Liver (tissue), 8 donors: ENCODE measurements at regions not wholly inside any gene's neighbourhood (a gene's known extent, or its start where the extent isn't known, plus 50 kb on each side); places are given as distances from the start of the nearest gene placed in this dataset.
"Not testable (repeated sequence)": the region's sequence is repeated elsewhere in the genome, so short reads cannot be mapped to it uniquely, and the experiment has no call there.

ENCODE experiments used
- DNase-seq: peaks from one replicate; pipeline ENCODE4 v3.0.0-alpha.2; 2017; ENCODE audit warnings: low spot score
- H3K27ac ChIP-seq, 2 donors: one replicate each; pipeline ENCODE4 v1.7.0; 2013; ENCODE audit warnings: inconsistent platforms in 2 of 2, low read length in 2 of 2, control low read depth in 1 of 2, low read depth in 1 of 2, mild to moderate bottlenecking in 1 of 2
- H3K27me3 ChIP-seq, 4 donors: one replicate each; pipeline versions ENCODE4 v1.6.1 to v1.7.0; 2013; ENCODE audit warnings: low read length in 3 of 4, inconsistent platforms in 1 of 4, mild to moderate bottlenecking in 1 of 4, moderate library complexity in 1 of 4; ENCODE audit not compliant: control insufficient read depth in 4 of 4, insufficient read depth in 4 of 4
- H3K36me3 ChIP-seq, 4 donors: one replicate each; pipeline versions ENCODE4 v1.6.1 to v1.7.0; 2013; ENCODE audit warnings: low read length in 3 of 4, mild to moderate bottlenecking in 3 of 4, low read depth in 1 of 4, moderate library complexity in 1 of 4; ENCODE audit not compliant: control insufficient read depth in 4 of 4, insufficient read depth in 3 of 4
- H3K4me1 ChIP-seq, 4 donors: one replicate each; pipeline versions ENCODE4 v1.6.1 to v1.7.0; 2013; ENCODE audit warnings: low read length in 3 of 4, mild to moderate bottlenecking in 3 of 4, moderate library complexity in 1 of 4; ENCODE audit not compliant: control insufficient read depth in 4 of 4, insufficient read depth in 4 of 4
- H3K4me3 ChIP-seq, 3 donors: one replicate each; pipeline versions ENCODE4 v1.6.1 to v1.7.0; 2013; ENCODE audit warnings: low read length in 3 of 3, control low read depth in 1 of 3, low read depth in 1 of 3, mild to moderate bottlenecking in 1 of 3
- H3K9ac ChIP-seq, 2 donors: one replicate each; pipeline ENCODE4 v1.7.0; 2013; ENCODE audit warnings: low read length in 2 of 2, mild to moderate bottlenecking in 2 of 2, moderate library complexity in 2 of 2, control low read depth in 1 of 2, low read depth in 1 of 2
- H3K9me3 ChIP-seq, 4 donors: one replicate each; pipeline versions ENCODE4 v1.6.1 to v1.7.0; 2013; ENCODE audit warnings: low read length in 3 of 4; ENCODE audit not compliant: control insufficient read depth in 4 of 4
- ATF3 ChIP-seq: IDR thresholded peaks from 2 replicates; pipeline ENCODE4 v1.6.1; 2016; ENCODE audit warnings: antibody characterized with exemption
- CTCF ChIP-seq: fragments of 150-350 bp; IDR thresholded peaks from 2 replicates; pipeline ENCODE4 v1.5.1; 2017; ENCODE audit warnings: improper control_type of control experiment, low read depth, low read length; ENCODE audit not compliant: missing input control
- EGR1 ChIP-seq, 2 donors: IDR thresholded peaks; 2 replicates each; pipeline ENCODE4 v1.6.1; 2016 to 2018; ENCODE audit warnings: antibody characterized with exemption in 2 of 2, low read depth in 2 of 2
- FOXA1 ChIP-seq: IDR thresholded peaks from 2 replicates; pipeline ENCODE4 v1.6.1; 2016; ENCODE audit warnings: antibody characterized with exemption
- FOXA2 ChIP-seq: IDR thresholded peaks from 2 replicates; pipeline ENCODE4 v1.6.1; 2016; ENCODE audit warnings: antibody characterized with exemption
- GABPA ChIP-seq, 2 donors: IDR thresholded peaks in 1 of 2; conservative IDR thresholded peaks in 1 of 2; 2 replicates each; pipeline ENCODE4 v1.6.1; 2016; ENCODE audit warnings: antibody characterized with exemption in 2 of 2, mild to moderate bottlenecking in 1 of 2, moderate library complexity in 1 of 2
- HNF4A ChIP-seq, 2 donors: conservative IDR thresholded peaks; 2 replicates each; pipeline ENCODE4 v1.6.1; 2016; ENCODE audit warnings: antibody characterized with exemption in 2 of 2, mild to moderate bottlenecking in 2 of 2
- HNF4G ChIP-seq: IDR thresholded peaks from 2 replicates; pipeline ENCODE4 v1.6.1; 2016; ENCODE audit warnings: antibody characterized with exemption
- JUND ChIP-seq, 2 donors: IDR thresholded peaks; 2 replicates each; pipeline ENCODE4 v1.6.1; 2016; ENCODE audit warnings: antibody characterized with exemption in 2 of 2
- MAX ChIP-seq: IDR thresholded peaks from 2 replicates; pipeline ENCODE4 v1.6.1; 2016; ENCODE audit warnings: antibody characterized with exemption
- NR2F2 ChIP-seq: IDR thresholded peaks from 2 replicates; pipeline ENCODE4 v1.6.1; 2016; ENCODE audit warnings: antibody characterized with exemption
- RAD21 ChIP-seq, 2 donors: IDR thresholded peaks; 2 replicates each; pipeline ENCODE4 v1.6.1; 2016; ENCODE audit warnings: antibody characterized with exemption in 2 of 2, mild to moderate bottlenecking in 2 of 2
- REST ChIP-seq: IDR thresholded peaks from 2 replicates; pipeline ENCODE4 v1.6.1; 2016; ENCODE audit warnings: antibody characterized with exemption, mild to moderate bottlenecking
- RXRA ChIP-seq, 2 donors: IDR thresholded peaks; 2 replicates each; pipeline ENCODE4 v1.6.1; 2017 to 2018; ENCODE audit warnings: antibody characterized with exemption in 2 of 2, mild to moderate bottlenecking in 1 of 2
- SP1 ChIP-seq: IDR thresholded peaks from 2 replicates; pipeline ENCODE4 v1.6.1; 2018; ENCODE audit warnings: antibody characterized with exemption, mild to moderate bottlenecking
- TAF1 ChIP-seq: conservative IDR thresholded peaks from 2 replicates; pipeline ENCODE4 v1.6.1; 2016; ENCODE audit warnings: antibody characterized with exemption, mild to moderate bottlenecking
- YY1 ChIP-seq: IDR thresholded peaks from 2 replicates; pipeline ENCODE4 v1.6.1; 2016; ENCODE audit warnings: antibody characterized with exemption, mild to moderate bottlenecking
- ZBTB33 ChIP-seq: IDR thresholded peaks from 2 replicates; pipeline ENCODE4 v1.6.1; 2016; ENCODE audit warnings: antibody characterized with exemption
- WGBS: extraction: QIAGEN DNeasy Blood & Tissue Kit; methylation state at CpG from one replicate; pipeline ENCODE4 v1.1.7; 2013; 5-methylcytosine and 5-hydroxymethylcytosine counted together
- donor health status: healthy.
- donor health status: healthy.
- donor health status: healthy.
- donor health status: healthy.
- donor health status: healthy.

GRCh38 chr5:122615146-122615545 lies 159.7 kb upstream of the SNX2 start:
- no peaks in the 10 kb centered on the region for H3K27me3 ChIP-seq
- no peaks in the 10 kb centered on the region for H3K9me3 ChIP-seq
- DNase-seq, result no peak
- no peaks in the 10 kb centered on the region for H3K4me1 ChIP-seq
- H3K4me3 ChIP-seq, result no peak overlapping the region
- no peak overlapping the region for H3K9ac ChIP-seq
- no peak overlapping the region for H3K27ac ChIP-seq
- no peaks in the 10 kb centered on the region for H3K36me3 ChIP-seq
- TF ChIP-seq FOXA2 (no peak), SP1 (no peak), RAD21 (IDR thresholded peaks at IDR 0.05) (no peak), NR2F2 (no peak), REST (no peak), GABPA (IDR thresholded peaks at IDR 0.05 in 1 of 2, conservative IDR thresholded peaks at IDR 0.05 in 1 of 2) (no peak), JUND (IDR thresholded peaks at IDR 0.05) (no peak), TAF1 (no peak), FOXA1 (no peak), CTCF (no peak), ATF3 (no peak), RXRA (IDR thresholded peaks at IDR 0.05) (no peak), YY1 (no peak), MAX (no peak), EGR1 (IDR thresholded peaks at IDR 0.05; ENCODE audit: low read depth in 2 of 2) (no peak), ZBTB33 (no peak), HNF4A (conservative IDR thresholded peaks at IDR 0.05) (no peak), HNF4G (no peak)
- WGBS, result 60% methylated on average over 1 of the region's 1 CpG

GRCh38 chr5:122615832-122616231 lies 159.0 kb upstream of the SNX2 start:
- DNase-seq, result no peak
- Histone ChIP-seq H3K4me3 (no peak overlapping the region), H3K9ac (no peak overlapping the region), H3K36me3 (no peaks in the 10 kb centered on the region), H3K27ac (no peak overlapping the region), H3K9me3 (no peaks in the 10 kb centered on the region), H3K4me1 (no peaks in the 10 kb centered on the region), H3K27me3 (no peaks in the 10 kb centered on the region)
- TF ChIP-seq RAD21 (IDR thresholded peaks at IDR 0.05) (no peak), FOXA2 (no peak), NR2F2 (no peak), HNF4A (conservative IDR thresholded peaks at IDR 0.05) (no peak)

- WGBS, result 92% methylated on average over 5 of the region's 5 CpGs
- H3K9me3 ChIP-seq, DNase-seq, H3K27me3 ChIP-seq, H3K9ac ChIP-seq, H3K4me1 ChIP-seq, H3K4me3 ChIP-seq, H3K27ac ChIP-seq, H3K36me3 ChIP-seq: not testable (repeated sequence)
Measured at GRCh38 chr5:122618046-122618445, 156.8 kb upstream of the SNX2 start.

GRCh38 chr5:122620768-122621167 lies 154.1 kb upstream of the SNX2 start:
- not testable (repeated sequence) for H3K27me3 ChIP-seq, H3K9ac ChIP-seq, H3K27ac ChIP-seq, H3K4me3 ChIP-seq, H3K36me3 ChIP-seq, H3K9me3 ChIP-seq, H3K4me1 ChIP-seq, DNase-seq
- 93% methylated on average over 4 of the region's 4 CpGs for WGBS
